Activated T-helper 2 cell treated with anti-CD3 and anti-CD28 coated beads, Interferon-gamma antibody, Interleukin-2, Interleukin-4, amounts not matched to agents 10 μg/mL and 5 μg/mL and 100 μg/mL, durations not matched to agents 14 hours and 24 hours and 36 hours (primary cell): ENCODE measurements at regions not wholly inside any gene's neighbourhood (a gene's known extent, or its start where the extent isn't known, plus 50 kb on each side); places are given as distances from the start of the nearest gene placed in this dataset.
"Not testable (repeated sequence)": the region's sequence is repeated elsewhere in the genome, so short reads cannot be mapped to it uniquely, and the experiment has no call there.

Experiments
- DNase-seq: peaks from one replicate; pipeline ENCODE4 v3.0.0; 2021; ENCODE audit warnings: low spot score
- H3K27ac Mint-ChIP-seq: one replicate; pipeline ENCODE4 v1.8.0; 2021; ENCODE audit warnings: mixed read lengths
- H3K27me3 Mint-ChIP-seq: one replicate; pipeline ENCODE4 v1.8.0; 2021; ENCODE audit warnings: low read depth, mixed read lengths
- H3K36me3 Mint-ChIP-seq: one replicate; pipeline ENCODE4 v1.8.0; 2021; ENCODE audit warnings: low read depth, mixed read lengths
- H3K4me1 Mint-ChIP-seq: one replicate; pipeline ENCODE4 v1.8.0; 2021; ENCODE audit warnings: low read depth, mixed read lengths
- H3K4me3 Mint-ChIP-seq: one replicate; pipeline ENCODE4 v1.8.0; 2021; ENCODE audit warnings: low read depth, mild to moderate bottlenecking, moderate library complexity, mixed read lengths
- H3K9me3 Mint-ChIP-seq: one replicate; pipeline ENCODE4 v1.8.0; 2021; ENCODE audit warnings: mixed read lengths
- intact Hi-C: fragments of 100-400 bp; cut with micrococcal nuclease; formaldehyde crosslinking; loops from one replicate; pipeline ENCODE4 v1.15.1; 2023

GRCh38 chr11:109061394-109061793, 360.6 kb upstream of the C11orf87 start:
- DNase-seq = no peak
- intact Hi-C loops = no loop called here
- Mint-ChIP-seq H3K9me3 (no peaks in the 10 kb centered on the region), H3K4me1 (peaks cover 7% of the 10 kb centered on the region), H3K27ac (no peak overlapping the region), H3K27me3 (no peaks in the 10 kb centered on the region), H3K4me3 (no peak overlapping the region), H3K36me3 (no peaks in the 10 kb centered on the region)

- Mint-ChIP-seq H3K27ac (no peak overlapping the region), H3K4me3 (no peak overlapping the region), H3K9me3 (no peaks in the 10 kb centered on the region), H3K27me3 (no peaks in the 10 kb centered on the region), H3K4me1 (peaks cover 7% of the 10 kb centered on the region), H3K36me3 (no peaks in the 10 kb centered on the region)
- DNase-seq = no peak
- intact Hi-C loops = no loop called here
Observed at GRCh38 chr11:109062445-109062844, 359.5 kb upstream of the C11orf87 start.

GRCh38 chr11:109062871-109063270, 359.1 kb upstream of the C11orf87 start:
- no peak overlapping the region for H3K27ac Mint-ChIP-seq
- intact Hi-C loops = no loop called here
- no peaks in the 10 kb centered on the region for H3K9me3 Mint-ChIP-seq
- no peak overlapping the region for H3K4me3 Mint-ChIP-seq
- no peaks in the 10 kb centered on the region for H3K36me3 Mint-ChIP-seq
- no peaks in the 10 kb centered on the region for H3K27me3 Mint-ChIP-seq
- H3K4me1 Mint-ChIP-seq = peaks cover 7% of the 10 kb centered on the region
- no peak for DNase-seq

- intact Hi-C loops, DNase-seq, H3K4me3 Mint-ChIP-seq: not testable (repeated sequence)
Observed at GRCh38 chr11:109064618-109065311, 357.2 kb upstream of the C11orf87 start.

GRCh38 chr11:109071262-109071661, 350.7 kb upstream of the C11orf87 start:
- no peaks in the 10 kb centered on the region for H3K4me1 Mint-ChIP-seq
- no peaks in the 10 kb centered on the region for H3K9me3 Mint-ChIP-seq
- no peaks in the 10 kb centered on the region for H3K36me3 Mint-ChIP-seq
- no peak overlapping the region for H3K27ac Mint-ChIP-seq
- DNase-seq = no peak
- intact Hi-C loops = no loop called here
- H3K4me3 Mint-ChIP-seq = no peak overlapping the region
- H3K27me3 Mint-ChIP-seq = no peaks in the 10 kb centered on the region

More at GRCh38 chr11:109064618-109065311, 357.2 kb upstream of the C11orf87 start:
- not testable (repeated sequence) for H3K9me3 Mint-ChIP-seq, H3K27ac Mint-ChIP-seq, H3K36me3 Mint-ChIP-seq, H3K4me1 Mint-ChIP-seq, H3K27me3 Mint-ChIP-seq

GRCh38 chr11:109071712-109072524, 350.1 kb upstream of the C11orf87 start:
- H3K27ac Mint-ChIP-seq = no peak overlapping the region
- intact Hi-C loops = no loop called here
- H3K9me3 Mint-ChIP-seq = no peaks in the 10 kb centered on the region
- H3K4me3 Mint-ChIP-seq = no peak overlapping the region
- DNase-seq = no peak
- H3K36me3 Mint-ChIP-seq = no peaks in the 10 kb centered on the region
- H3K4me1 Mint-ChIP-seq = no peaks in the 10 kb centered on the region
- no peaks in the 10 kb centered on the region for H3K27me3 Mint-ChIP-seq

GRCh38 chr11:109073032-109073822, 348.8 kb upstream of the C11orf87 start:
- Mint-ChIP-seq H3K27me3 (no peaks in the 10 kb centered on the region), H3K36me3 (no peaks in the 10 kb centered on the region), H3K9me3 (no peaks in the 10 kb centered on the region), H3K4me1 (no peaks in the 10 kb centered on the region), H3K27ac (no peak overlapping the region), H3K4me3 (no peak overlapping the region)
- no peak for DNase-seq
- intact Hi-C loops = no loop called here

- intact Hi-C loops = no loop called here
- no peaks in the 10 kb centered on the region for H3K9me3 Mint-ChIP-seq
- no peak for DNase-seq
- H3K4me3 Mint-ChIP-seq = no peak overlapping the region
- H3K4me1 Mint-ChIP-seq = no peaks in the 10 kb centered on the region
- H3K36me3 Mint-ChIP-seq = no peaks in the 10 kb centered on the region
- no peaks in the 10 kb centered on the region for H3K27me3 Mint-ChIP-seq
- no peak overlapping the region for H3K27ac Mint-ChIP-seq
Observed at GRCh38 chr11:109075976-109076375, 346.0 kb upstream of the C11orf87 start.

- Mint-ChIP-seq H3K36me3 (no peaks in the 10 kb centered on the region), H3K4me1 (no peaks in the 10 kb centered on the region), H3K9me3 (no peaks in the 10 kb centered on the region), H3K27ac (no peak overlapping the region), H3K27me3 (no peaks in the 10 kb centered on the region), H3K4me3 (no peak overlapping the region)
- intact Hi-C loops = no loop called here
- no peak for DNase-seq
Observed at GRCh38 chr11:109076870-109077269, 345.1 kb upstream of the C11orf87 start.

- H3K9me3 Mint-ChIP-seq = no peaks in the 10 kb centered on the region
- DNase-seq = no peak
- no peak overlapping the region for H3K4me3 Mint-ChIP-seq
- no peaks in the 10 kb centered on the region for H3K36me3 Mint-ChIP-seq
- intact Hi-C loops = no loop called here
- H3K4me1 Mint-ChIP-seq = no peaks in the 10 kb centered on the region
- no peak overlapping the region for H3K27ac Mint-ChIP-seq
- no peaks in the 10 kb centered on the region for H3K27me3 Mint-ChIP-seq
Observed at GRCh38 chr11:109077291-109077920, 344.6 kb upstream of the C11orf87 start.

GRCh38 chr11:109085708-109086373, 336.1 kb upstream of the C11orf87 start:
- Mint-ChIP-seq H3K27me3 (no peaks in the 10 kb centered on the region), H3K36me3 (no peaks in the 10 kb centered on the region), H3K4me3 (no peak overlapping the region), H3K27ac (no peak overlapping the region), H3K9me3 (no peaks in the 10 kb centered on the region), H3K4me1 (no peaks in the 10 kb centered on the region)
- intact Hi-C loops = no loop called here
- DNase-seq = no peak

GRCh38 chr11:109086931-109087330, 335.1 kb upstream of the C11orf87 start:
- Mint-ChIP-seq H3K27me3 (no peaks in the 10 kb centered on the region), H3K9me3 (no peaks in the 10 kb centered on the region), H3K4me3 (no peak overlapping the region), H3K36me3 (no peaks in the 10 kb centered on the region), H3K4me1 (no peaks in the 10 kb centered on the region), H3K27ac (no peak overlapping the region)
- intact Hi-C loops = no loop called here
- no peak for DNase-seq
